ENCODE measurements at regions not wholly inside any gene's neighbourhood (a gene's known extent, or its start where the extent isn't known, plus 50 kb on each side); places are given as distances from the start of the nearest gene placed in this dataset.

DNA sequence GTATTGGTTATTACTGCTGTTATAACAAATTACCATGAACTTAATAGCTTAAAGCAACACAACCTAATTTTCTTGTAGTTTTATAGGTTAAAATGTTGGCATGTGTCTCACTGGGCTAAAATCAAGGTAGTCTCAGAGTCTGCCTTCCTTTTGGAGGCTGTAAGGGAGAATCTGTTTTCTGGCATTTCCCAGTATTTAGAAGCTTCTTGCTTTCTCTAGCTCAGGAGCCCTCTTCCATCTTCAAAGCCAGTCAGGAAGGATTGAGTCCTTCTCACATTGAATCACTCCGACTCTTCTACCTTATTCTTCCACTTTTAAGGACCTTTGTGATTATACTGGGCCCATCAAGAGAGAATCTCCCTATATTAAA, 156.2 kb downstream of the MBL2 start:
- no peak overlapping the region for H3K4me3 ChIP-seq (ENCODE audit: low read depth, low read length)
- DNase-seq (ENCODE audit: low read depth), result no peak
- TF ChIP-seq, protein P1, sequence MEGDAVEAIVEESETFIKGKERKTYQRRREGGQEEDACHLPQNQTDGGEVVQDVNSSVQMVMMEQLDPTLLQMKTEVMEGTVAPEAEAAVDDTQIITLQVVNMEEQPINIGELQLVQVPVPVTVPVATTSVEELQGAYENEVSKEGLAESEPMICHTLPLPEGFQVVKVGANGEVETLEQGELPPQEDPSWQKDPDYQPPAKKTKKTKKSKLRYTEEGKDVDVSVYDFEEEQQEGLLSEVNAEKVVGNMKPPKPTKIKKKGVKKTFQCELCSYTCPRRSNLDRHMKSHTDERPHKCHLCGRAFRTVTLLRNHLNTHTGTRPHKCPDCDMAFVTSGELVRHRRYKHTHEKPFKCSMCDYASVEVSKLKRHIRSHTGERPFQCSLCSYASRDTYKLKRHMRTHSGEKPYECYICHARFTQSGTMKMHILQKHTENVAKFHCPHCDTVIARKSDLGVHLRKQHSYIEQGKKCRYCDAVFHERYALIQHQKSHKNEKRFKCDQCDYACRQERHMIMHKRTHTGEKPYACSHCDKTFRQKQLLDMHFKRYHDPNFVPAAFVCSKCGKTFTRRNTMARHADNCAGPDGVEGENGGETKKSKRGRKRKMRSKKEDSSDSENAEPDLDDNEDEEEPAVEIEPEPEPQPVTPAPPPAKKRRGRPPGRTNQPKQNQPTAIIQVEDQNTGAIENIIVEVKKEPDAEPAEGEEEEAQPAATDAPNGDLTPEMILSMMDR (IDR thresholded peaks at IDR 0.05; ENCODE audit: low read depth, low read length), result no peak
- TF ChIP-seq POLR2A (IDR thresholded peaks at IDR 0.05; ENCODE audit: extremely low read depth, insufficient read length), result no peak
- no peak for TF ChIP-seq MYC (IDR thresholded peaks at IDR 0.05; ENCODE audit: low read depth, low read length)
- TF ChIP-seq, protein P2, sequence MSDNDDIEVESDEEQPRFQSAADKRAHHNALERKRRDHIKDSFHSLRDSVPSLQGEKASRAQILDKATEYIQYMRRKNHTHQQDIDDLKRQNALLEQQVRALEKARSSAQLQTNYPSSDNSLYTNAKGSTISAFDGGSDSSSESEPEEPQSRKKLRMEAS (IDR thresholded peaks at IDR 0.05; ENCODE audit: low read depth, low read length), result no peak

DNA sequence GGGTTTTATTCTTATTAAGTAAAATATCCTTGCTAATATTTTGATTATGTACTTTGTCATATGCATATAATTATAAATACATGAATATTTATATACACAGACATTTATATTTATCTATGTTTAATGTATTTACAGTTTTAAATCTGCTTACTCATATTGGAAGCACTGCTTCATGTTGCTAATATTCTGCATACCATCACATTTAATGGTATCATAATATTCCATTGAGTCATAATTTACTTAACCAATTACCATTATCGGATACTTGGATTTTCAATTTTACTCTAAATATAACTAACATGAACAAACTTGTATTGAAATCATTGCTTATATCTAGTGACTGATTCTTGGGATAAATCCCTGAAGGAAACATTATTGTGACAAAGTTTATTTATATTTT, 155.2 kb downstream of the MBL2 start:
- TF ChIP-seq POLR2A (IDR thresholded peaks at IDR 0.05; ENCODE audit: extremely low read depth, insufficient read length), result no peak

DNA sequence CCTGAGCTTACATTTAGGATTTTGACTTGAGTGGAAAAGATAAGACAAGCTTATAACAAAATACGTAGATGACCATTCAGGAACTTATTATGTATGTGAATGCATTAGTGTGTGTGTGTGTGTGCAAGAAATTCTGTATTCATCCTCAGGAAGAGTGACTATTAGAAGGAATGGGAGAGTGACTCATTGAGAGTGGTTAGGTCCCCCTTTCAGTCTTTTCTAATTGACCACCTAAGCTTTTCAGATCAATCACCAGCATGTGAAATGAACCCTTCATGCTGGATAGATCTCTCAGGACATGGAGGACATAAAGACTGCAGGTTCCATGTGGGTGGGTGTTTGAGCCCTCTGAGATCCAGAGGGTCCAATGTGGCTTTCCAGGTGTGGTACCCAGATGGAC, 153.5 kb downstream of the MBL2 start:
- no peak for DNase-seq (ENCODE audit: low read depth)
- TF ChIP-seq POLR2A (IDR thresholded peaks at IDR 0.05; ENCODE audit: extremely low read depth, insufficient read length) (no peak), MYC (IDR thresholded peaks at IDR 0.05; ENCODE audit: low read depth, low read length) (no peak)
- TF ChIP-seq, protein P1 (IDR thresholded peaks at IDR 0.05; ENCODE audit: low read depth, low read length), result no peak
- TF ChIP-seq, protein P2 (IDR thresholded peaks at IDR 0.05; ENCODE audit: low read depth, low read length), result no peak
- no peak overlapping the region for H3K4me3 ChIP-seq (ENCODE audit: low read depth, low read length)

More for the DNA sequence above, 155.2 kb downstream of the MBL2 start:
- no peak overlapping the region for H3K4me3 ChIP-seq (ENCODE audit: low read depth, low read length)
- no peak for DNase-seq (ENCODE audit: low read depth)

DNA sequence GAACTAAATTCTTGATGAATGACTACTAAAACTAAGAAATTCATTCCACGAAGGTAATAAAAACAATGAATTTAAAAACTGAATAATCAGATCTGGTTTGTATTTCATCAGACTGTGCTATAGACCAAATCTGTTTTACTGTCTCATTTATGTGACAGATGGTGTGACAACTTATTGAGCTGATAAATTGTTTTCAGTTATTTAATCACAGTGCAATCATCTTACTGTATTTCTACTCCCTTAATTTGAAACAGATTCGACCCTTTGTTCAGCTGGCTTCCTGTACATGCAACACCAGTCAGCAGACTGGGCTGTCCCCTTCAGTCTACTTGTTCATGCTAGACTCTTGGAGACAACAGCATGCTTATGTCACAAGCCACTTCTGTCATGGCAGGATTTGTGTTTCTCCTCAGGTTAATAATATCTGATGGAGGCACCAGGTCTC, 150.9 kb downstream of the MBL2 start:
- no peak for TF ChIP-seq POLR2A (IDR thresholded peaks at IDR 0.05; ENCODE audit: extremely low read depth, insufficient read length)
- no peak for TF ChIP-seq MYC (IDR thresholded peaks at IDR 0.05; ENCODE audit: low read depth, low read length)
- TF ChIP-seq, protein P1 (IDR thresholded peaks at IDR 0.05; ENCODE audit: low read depth, low read length), result no peak
- TF ChIP-seq, protein P2 (IDR thresholded peaks at IDR 0.05; ENCODE audit: low read depth, low read length), result no peak

DNA sequence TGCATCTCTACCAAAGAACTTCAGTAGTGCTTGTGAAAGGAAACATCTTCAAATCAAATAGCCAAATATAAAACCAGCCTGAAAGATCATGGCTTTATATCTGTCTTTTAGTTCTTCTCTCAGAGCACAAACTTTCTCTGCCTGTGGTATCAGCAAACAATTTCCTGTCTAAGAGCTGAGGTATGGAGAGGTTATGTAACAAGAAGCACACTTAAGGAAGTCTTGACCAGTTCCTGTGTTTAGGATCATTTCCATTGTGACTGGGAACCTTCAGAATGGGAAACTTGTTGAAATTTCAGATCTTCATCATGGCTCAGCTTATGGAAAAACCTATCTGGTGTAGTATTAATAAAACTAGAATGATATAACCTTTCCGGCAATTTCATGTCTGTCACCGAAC, 148.8 kb downstream of the MBL2 start:
- no peak overlapping the region for H3K4me3 ChIP-seq (ENCODE audit: low read depth, low read length)
- no peak for DNase-seq (ENCODE audit: low read depth)
- TF ChIP-seq, protein P2 (IDR thresholded peaks at IDR 0.05; ENCODE audit: low read depth, low read length), result no peak

More for the DNA sequence above, 150.9 kb downstream of the MBL2 start:
- H3K4me3 ChIP-seq (ENCODE audit: low read depth, low read length), result no peak overlapping the region
- DNase-seq (ENCODE audit: low read depth), result no peak

DNA sequence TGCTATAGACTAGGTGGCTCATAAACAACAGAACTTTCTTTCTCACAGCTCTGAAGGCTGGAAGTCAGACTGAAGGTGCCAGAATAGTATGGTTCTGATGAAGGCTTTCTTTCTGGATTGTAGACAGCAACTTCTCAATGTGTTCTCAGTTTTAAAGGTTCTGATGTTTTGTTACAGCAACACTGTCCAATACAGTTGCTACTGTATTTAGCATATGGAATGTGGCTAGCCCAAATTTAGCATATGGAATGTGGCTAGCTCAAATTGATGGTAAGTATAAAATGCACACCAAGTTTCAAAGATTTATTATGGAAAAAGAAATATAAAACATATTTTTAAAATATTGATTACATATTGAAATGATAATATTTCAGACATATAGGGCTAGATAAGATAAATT, 145.3 kb downstream of the MBL2 start:
- H3K4me3 ChIP-seq (ENCODE audit: low read depth, low read length), result no peak overlapping the region
- no peak for DNase-seq (ENCODE audit: low read depth)
- TF ChIP-seq, protein P2 (IDR thresholded peaks at IDR 0.05; ENCODE audit: low read depth, low read length), result no peak
- TF ChIP-seq POLR2A (IDR thresholded peaks at IDR 0.05; ENCODE audit: extremely low read depth, insufficient read length) (no peak), MYC (IDR thresholded peaks at IDR 0.05; ENCODE audit: low read depth, low read length) (no peak)
- TF ChIP-seq, protein P1 (IDR thresholded peaks at IDR 0.05; ENCODE audit: low read depth, low read length), result no peak

DNA sequence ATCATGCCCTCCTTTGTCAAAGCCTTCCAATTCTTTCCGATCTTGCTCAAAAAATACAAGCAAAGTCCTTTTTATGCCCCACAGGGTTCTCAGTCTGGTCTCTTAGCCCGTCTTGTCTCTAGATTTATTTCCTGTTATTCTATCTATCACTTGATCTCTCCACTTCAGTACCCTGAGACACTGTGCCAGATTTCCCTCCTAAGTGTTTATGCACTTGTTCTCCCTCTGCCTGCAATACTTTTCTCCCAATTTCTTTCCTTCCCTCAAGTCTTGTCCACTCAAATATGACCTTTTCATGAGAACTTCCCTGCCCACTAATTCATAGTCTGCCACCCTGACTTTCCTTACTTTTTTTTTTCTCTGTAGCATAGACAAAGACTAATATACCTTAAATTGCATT, 141.4 kb downstream of the MBL2 start:
- DNase-seq (ENCODE audit: low read depth), result no peak
- TF ChIP-seq, protein P1 (IDR thresholded peaks at IDR 0.05; ENCODE audit: low read depth, low read length), result no peak
- TF ChIP-seq, protein P2 (IDR thresholded peaks at IDR 0.05; ENCODE audit: low read depth, low read length), result no peak
- no peak for TF ChIP-seq MYC (IDR thresholded peaks at IDR 0.05; ENCODE audit: low read depth, low read length)
- TF ChIP-seq POLR2A (IDR thresholded peaks at IDR 0.05; ENCODE audit: extremely low read depth, insufficient read length), result no peak
- no peak overlapping the region for H3K4me3 ChIP-seq (ENCODE audit: low read depth, low read length)

All from NB4 (cell line).